Activated CD8-positive, alpha-beta memory T cell treated with anti-CD3 and anti-CD28 coated beads for 1 hour (primary cell): ENCODE measurements at regions not wholly inside any gene's neighbourhood (a gene's known extent, or its start where the extent isn't known, plus 50 kb on each side); places are given as distances from the start of the nearest gene placed in this dataset.

Experiments used
- DNase-seq, 2 donors: peaks; one replicate each; pipeline ENCODE4 v3.0.0-alpha.2; 2020; ENCODE audit warnings: low read depth in 1 of 2; ENCODE audit errors: extremely low read depth in 1 of 2

GRCh38 chr13:95445131-95445530 lies 107.4 kb upstream of the CLDN10 start:
- DNase-seq: no peak

GRCh38 chr13:95447814-95448213 lies 104.7 kb upstream of the CLDN10 start:
- no peak for DNase-seq

- DNase-seq: no peak
Observed at GRCh38 chr13:95451656-95452055, 100.9 kb upstream of the CLDN10 start.

GRCh38 chr13:95452375-95452774 lies 100.1 kb upstream of the CLDN10 start:
- DNase-seq: no peak

- DNase-seq: no peak
Observed at GRCh38 chr13:95455782-95456181, 96.7 kb upstream of the CLDN10 start.

- no peak for DNase-seq
Observed at GRCh38 chr13:95456815-95457214, 95.7 kb upstream of the CLDN10 start.

GRCh38 chr13:95457294-95457693 lies 95.2 kb upstream of the CLDN10 start:
- DNase-seq: no peak

- no peak for DNase-seq
Observed at GRCh38 chr13:95462801-95463200, 89.7 kb upstream of the CLDN10 start.

- DNase-seq: no peak
Observed at GRCh38 chr13:95463531-95463930, 89.0 kb upstream of the CLDN10 start.

GRCh38 chr13:95470574-95471366 lies 81.8 kb upstream of the CLDN10 start:
- DNase-seq: no peak

- DNase-seq: no peak
Observed at GRCh38 chr13:95471960-95472359, 80.6 kb upstream of the CLDN10 start.

GRCh38 chr13:95474992-95475391 lies 77.5 kb upstream of the CLDN10 start:
- DNase-seq: no peak

GRCh38 chr13:95477187-95477586 lies 75.3 kb upstream of the CLDN10 start:
- no peak for DNase-seq

- DNase-seq: no peak
Observed at GRCh38 chr13:95479731-95480130, 72.8 kb upstream of the CLDN10 start.

GRCh38 chr13:95480131-95480545 lies 72.4 kb upstream of the CLDN10 start:
- no peak for DNase-seq

GRCh38 chr13:95480791-95481780 lies 71.4 kb upstream of the CLDN10 start:
- DNase-seq: no peak

GRCh38 chr13:95484052-95484451 lies 68.5 kb upstream of the CLDN10 start:
- DNase-seq: no peak

- no peak for DNase-seq
Observed at GRCh38 chr13:95485045-95485517, 67.4 kb upstream of the CLDN10 start.

- DNase-seq: no peak
Observed at GRCh38 chr13:95485518-95486144, 66.9 kb upstream of the CLDN10 start.

GRCh38 chr13:95492044-95492801 lies 60.3 kb upstream of the CLDN10 start:
- DNase-seq: no peak
